Kidney capillary endothelial cell (primary cell): ENCODE measurements at regions not wholly inside any gene's neighbourhood (a gene's known extent, or its start where the extent isn't known, plus 50 kb on each side); places are given as distances from the start of the nearest gene placed in this dataset.

Experiments
- DNase-seq: peaks from one replicate; pipeline ENCODE4 v3.0.0-alpha.2; 2018; ENCODE audit warnings: low spot score

DNA sequence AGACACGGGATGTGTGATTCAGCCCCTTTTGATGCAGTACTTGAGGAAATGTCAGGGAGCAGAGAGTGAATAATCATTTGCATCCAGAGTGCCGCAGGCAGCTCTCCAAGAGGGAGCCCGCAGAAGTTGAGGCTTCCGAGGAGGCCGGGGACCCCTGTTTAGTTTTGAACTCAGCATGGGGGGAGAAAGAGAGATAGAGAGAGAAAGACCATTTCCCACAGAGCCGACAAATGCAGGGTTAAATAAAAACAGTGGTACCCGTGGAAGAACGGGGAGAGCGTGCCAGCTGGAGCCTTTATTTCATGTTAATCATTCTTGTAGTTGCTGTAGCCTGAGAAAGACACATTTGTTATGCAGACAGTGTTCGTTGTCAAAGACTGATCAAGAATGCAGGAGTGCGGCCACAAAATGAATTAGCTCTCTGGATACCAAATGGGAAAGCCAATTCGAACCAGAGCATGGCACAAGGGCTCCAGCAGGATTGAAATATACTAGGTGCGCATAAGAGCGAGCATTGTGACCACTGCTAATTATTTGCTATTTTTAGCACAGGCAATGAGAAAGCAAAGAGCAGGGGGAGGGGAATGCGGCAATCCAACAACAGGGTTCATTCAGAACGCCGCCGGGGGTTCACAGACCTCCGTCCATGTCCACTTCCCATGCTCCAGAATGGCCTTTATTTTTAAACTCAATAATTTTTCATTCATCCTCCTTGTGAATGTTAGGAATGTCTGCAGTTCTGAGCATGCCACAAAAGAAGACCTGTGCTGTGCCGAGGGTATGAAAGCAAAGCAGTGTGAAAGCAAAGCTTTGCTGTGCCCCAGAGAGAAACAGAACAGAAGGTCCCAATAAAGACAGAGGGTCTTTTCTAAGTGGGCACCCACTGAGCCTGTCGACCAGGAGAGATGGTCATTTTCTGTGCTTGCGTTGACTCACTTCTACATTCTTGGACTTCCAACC lies 243.9 kb upstream of the VCX3A start:
- no peak for DNase-seq

DNA sequence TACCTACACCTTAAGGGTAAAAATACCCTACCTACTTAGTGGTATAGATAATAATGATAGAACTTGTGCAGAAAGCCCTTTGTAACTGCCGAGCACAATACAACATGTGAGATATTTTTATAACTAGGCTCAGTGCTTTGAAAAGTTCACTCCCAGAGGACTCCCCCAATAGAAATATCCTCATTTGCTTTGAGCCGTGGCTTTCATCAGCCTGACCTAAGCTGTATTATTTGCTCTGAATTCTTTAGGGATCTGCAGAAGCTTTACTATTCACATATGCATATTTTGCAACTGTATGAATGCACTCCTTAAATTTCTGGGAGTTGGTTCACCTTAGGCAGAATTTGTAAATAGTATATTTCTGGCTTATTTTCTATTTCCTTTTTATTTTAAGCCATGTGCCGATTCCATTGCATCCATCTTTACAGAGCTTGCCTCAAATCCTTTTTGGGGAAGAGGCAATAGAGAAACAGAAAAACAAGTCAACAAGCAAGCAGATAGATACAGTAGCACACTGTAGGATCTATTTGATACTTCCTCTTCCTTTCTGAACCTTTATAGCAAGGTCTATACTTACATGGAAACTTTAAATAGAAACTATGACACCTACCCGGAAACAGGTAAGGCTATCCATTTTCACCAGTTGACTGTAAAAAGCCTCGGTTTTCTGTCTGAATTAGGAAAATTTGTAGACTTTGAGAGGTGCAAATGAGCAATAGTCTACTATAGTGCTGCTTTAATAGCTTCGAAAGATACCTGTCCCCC lies 242.5 kb upstream of the VCX3A start:
- DNase-seq, result no peak

DNA sequence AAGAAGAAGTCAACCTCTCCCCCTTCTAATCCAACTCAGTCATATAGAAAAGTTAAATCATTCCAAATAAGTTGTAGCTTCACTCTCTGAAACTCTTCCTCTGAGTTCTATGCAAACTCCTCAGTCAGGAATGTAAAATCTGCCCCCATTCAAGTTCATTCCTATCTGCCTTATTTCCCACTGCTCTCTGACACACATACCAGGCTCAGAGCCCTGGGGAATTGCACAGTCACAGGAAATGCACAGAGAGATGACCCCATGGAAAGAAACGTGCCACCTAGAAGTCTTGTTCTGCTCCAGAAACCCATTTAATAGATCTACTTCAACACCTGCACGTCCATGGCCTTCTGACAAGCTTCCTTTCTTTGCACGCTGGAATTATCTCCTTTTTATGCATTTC lies 236.0 kb upstream of the VCX3A start:
- no peak for DNase-seq

DNA sequence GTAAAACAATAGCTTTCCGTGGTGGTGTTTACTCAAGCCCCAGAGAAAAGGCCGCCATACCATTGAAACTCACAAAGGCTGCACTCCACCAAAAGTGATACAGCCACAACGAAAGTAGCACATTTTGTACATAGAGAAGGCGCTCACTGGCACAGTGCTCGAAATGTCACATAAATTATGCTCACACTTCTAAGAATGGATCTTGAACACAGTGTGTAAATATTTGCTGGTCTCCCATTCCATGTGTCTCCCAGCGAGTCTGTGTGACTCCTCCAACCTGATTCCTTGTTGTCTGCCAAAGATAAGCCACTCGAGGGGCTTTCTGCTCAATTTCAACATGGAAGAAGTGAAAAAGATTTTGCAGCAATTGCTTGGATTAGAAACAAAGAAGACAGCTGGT lies 234.0 kb upstream of the VCX3A start:
- DNase-seq, result no peak

DNA sequence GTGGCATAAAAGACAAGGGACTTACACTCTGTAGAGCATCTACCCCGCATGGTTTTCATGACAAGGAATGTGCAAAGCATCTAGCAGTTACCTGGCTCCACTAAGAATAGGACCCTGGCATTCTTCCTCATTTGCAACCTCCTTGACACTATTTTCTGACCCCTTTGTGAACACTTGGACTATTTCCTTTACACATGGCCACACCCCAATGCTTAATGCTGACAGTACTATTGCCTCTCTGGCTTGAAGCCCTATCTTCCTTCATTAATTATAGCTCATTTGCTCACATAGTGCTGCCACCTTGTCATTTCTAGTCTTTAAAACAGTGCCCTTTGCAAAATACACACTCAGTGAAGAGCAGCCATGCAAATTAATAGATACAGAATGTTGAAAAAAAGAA lies 226.3 kb upstream of the VCX3A start:
- no peak for DNase-seq

DNA sequence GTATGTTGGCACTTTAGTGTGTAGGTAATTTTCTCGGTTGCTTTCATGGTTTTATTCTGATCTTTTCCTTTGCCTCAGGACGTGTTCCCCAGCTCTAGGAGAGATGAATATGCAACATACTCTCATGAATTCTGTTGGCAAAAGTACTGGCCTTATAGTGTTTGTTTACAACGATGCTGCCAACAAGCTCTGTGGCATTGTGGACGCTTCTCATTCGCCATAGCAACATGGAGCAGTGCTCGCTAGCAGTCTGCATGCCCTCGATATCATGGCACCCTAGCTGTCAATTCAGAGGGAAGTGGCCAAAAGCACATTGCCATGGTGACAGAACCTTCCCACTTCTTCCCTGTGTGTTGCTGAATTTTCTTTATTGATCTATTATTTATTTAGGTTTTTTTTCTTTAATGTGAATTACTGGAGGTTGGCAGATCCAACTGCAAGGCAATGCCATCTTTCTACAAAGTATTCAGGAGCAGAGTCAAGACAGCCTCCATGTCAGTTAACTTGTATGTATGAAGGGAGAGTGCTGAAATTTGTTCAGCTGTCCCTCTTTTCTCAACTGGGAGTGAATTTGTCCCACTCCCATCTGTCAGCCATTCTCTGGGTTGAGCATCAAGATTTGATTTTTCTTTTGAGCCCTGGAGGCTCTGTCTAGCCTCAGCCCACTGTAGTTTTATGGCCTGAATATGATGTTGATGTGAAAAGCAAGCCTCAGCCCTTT lies 224.9 kb upstream of the VCX3A start:
- no peak for DNase-seq

DNA sequence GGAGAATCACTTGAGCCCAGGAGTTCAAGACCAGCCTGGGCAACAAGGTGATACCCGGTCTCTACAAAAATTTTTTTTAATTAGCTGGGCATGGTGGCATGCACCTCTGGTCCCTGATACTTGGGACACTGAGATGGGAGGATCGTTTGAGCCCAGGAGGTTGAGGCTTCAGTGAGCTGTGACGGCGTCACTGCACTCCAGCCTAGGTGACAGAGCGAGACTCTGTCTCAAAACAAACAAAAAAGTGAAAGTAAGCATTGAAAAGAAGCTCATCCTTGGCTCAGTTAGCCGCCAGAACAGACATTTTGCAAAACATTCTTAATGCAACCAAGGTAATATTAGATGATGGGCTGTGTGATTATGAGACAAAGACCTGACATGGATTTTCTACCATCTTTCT lies 223.3 kb upstream of the VCX3A start:
- DNase-seq, result no peak

DNA sequence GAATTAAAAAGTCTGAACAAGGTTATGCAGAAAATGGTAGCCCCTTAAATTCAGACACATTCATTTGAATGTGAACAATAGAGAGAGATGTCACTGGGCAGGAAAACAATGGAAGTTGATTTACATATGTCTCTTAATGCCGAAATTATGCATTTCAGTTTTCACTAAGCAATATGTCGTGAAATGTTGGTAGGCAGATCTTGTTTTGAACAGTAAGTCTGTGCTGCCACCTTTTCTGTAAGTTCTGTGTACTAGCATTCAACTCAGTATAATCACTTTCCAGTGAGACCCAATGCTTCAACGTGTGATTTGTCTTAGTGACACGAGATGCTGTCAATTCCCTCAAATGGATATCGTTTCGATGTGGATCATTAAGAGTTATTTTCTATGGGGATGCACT lies 222.7 kb upstream of the VCX3A start:
- no peak for DNase-seq

DNA sequence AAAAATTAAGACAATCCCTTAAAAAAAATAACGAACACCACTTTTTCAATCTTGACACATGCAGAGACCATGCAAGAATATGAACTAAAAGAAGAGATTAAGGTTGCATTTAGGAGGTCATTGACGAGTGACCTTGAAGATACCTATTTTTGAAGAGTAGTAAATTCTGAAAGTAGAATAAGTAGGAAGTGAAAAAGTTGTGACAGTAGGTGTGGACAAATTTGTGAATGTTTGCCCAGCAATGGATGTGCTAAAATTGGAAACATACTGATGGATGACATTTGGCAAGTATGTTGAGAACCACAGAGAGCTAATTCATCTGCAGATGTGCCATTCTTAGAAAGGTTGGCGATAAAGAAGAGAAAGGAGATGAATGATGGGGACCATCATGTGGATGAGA lies 213.7 kb upstream of the VCX3A start:
- no peak for DNase-seq

DNA sequence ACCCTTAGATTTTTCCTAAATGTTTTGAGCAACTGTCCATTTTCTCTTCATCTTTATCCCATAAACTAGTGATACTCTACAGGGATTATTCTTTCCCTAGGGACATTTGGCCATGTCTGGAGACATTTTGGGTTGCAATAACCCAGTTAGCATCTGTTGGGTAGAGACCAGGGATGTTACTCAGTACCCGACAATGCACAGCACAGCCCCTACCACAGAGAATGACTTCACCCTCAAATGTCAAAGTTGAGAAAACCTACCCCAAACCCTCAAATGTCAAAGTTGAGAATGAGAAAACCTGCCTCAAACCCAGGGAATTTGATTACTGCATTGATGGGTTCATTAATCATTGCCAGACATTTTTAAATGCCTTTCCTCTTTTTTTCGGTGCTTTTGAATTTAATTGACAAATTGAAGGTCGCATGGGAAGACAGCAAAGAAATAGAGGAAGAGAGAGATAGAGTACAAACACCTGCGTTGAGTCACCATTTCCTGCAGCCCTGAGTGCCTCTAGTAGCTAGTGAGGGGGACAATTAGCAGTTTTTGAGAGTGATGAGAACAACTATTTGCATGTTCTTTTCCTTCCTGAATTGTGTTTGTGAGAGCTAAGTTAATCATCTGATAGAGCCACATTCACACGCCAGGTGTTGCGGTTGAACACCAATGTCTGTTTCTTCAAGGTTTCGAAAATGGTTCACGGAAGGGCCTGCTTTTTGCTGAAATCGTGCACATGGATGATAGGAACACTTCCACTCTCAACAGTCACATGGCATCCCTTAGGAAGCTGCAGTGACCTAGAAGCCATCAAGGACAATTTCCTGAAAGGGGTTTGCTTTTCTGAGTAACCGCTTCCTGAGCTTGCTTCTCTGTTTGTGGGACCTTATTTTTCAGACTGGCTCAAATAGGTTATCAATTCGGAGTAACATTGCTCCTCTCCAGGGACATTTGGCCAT lies 203.9 kb upstream of the VCX3A start:
- DNase-seq, result no peak

DNA sequence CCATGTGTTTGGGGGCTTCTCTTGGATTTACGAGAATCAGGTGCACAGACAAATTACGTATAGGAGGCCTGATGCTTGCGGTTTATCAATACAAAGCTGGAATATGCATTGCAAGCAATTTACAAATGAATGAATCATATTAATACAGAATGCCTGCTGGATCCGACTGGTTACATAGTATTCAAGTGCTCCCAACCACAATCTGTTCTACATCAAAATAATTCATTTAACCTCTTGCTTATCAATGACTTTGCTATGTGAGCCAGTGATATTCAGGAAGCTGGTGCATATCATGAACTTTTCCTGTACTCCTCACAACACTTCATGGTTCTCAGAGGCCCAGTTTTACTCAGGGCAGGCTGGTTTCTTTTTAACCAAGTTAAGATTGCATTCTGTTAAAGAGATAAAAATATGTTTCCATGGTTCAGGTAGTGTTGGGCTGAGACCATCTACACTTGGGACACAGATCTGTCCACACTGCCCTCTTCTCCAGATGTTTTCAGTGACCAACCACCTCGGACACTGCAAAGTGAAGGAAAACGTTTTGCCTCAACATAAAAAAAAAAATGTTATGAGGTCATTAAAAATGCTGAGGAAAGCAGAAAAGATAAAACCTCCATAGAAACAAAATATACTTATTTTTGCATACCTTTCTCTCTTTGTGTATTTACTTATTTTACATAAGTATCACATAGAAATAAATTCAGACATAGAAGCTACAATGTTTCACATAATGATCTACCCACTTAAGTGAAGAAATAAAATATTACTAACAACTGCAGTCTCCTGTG lies 200.1 kb upstream of the VCX3A start:
- no peak for DNase-seq

DNA sequence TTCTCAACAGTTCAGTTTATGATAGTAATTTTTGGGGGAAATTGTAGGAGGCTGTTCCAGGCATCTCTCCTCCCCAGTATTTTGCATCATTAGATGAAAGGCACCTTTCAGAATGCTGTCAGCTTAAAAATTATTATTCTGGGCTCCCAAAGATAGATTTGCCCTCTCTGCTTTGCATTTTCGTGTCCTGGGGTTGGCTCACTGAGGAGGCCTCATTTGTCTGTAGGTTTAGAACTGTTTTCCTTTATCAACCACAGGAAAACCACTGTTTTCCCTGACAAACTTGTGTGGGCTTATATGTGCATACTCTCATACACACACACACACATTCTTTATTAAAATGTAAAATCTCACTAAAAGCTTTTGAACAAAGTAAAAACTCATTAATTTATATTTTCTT lies 197.2 kb upstream of the VCX3A start:
- no peak for DNase-seq

DNA sequence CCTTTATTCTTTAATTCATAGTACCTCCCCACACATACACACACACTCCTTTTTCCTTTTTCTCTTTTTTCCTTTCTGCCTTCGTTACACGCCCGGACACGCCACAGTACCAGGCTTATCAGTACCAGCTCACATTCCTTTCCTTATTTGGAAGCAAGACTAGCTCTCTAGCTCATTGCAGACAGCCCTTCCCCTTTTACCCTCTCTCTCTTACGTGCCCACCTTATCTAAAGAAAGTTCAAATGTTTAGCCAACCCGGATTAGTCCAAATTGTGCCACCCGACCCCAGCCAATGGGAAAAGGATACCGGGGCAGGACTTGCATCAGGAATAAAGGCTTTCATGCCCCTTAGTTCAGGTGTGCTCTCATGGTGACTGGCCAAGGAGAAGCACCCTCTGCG lies 194.7 kb upstream of the VCX3A start:
- no peak for DNase-seq

DNA sequence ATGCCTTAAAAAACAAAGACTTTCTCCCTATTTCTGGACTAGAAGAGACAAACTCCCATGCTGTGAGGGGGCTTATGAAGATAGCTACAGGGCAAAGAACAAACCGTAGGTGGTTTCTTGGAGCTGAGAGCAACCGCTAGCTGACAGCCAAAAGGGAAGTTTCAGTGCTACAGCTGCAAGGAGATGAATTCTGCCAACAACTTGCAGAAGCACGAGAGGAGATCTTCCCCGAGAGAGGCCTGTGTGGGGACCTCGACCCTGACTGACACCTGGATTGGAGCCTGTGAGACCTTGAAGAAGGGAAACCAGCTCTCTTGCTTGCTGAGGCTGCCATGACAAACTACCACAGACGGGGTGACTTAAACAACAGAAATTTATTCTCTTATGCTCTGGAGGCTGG lies 183.8 kb upstream of the VCX3A start:
- DNase-seq, result no peak

DNA sequence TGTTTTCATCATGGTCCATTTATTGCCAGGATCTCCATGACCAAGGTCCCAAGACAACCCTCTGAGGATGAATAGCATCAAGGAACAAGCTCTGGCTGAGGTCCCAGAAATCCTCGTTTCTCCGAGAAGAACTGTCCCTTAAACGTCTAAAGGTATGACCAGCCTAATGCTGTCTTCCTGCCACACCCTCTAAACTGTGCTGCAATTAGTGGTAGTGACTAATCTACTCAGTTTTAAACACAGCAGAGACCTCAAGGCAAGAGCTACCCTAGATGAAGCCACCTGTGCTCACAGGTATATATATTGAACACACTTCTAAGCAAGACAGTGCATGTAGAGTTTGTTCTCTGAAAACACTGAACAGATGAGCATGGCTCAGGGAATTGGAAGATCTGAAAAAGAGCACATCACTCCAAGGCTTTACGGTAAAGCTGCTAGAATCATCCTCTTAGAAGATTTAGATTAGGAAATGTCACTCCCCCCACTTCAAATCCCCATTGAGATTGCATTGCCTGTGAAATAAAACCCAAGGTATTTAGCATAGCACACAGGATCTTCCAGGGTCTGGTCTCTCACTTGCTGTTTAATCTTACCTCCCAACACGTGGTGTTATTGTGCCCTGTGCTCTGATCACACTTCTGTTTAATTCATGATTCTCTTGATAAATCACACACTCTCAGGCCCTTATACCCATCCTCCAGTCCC lies 173.9 kb upstream of the VCX3A start:
- DNase-seq, result no peak

DNA sequence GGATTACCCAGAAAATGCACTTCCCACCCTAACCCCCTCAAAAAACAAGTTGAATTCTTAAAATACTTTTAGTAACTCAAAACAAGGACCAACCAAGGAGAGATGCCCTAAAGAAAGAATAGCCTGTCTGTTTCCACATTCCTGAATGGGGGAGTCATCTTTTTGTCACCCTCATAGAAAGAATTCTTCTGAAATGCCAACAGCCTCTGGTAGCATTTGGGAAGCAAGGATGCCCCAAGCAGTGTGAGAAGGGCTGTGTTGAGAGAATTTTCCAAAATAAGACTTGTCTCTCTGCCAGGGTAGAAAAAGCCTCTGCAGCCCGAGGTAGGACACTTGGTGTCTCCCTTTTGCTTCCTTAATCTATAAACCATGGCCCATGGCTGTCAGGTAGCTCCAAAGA lies 173.1 kb upstream of the VCX3A start:
- no peak for DNase-seq

DNA sequence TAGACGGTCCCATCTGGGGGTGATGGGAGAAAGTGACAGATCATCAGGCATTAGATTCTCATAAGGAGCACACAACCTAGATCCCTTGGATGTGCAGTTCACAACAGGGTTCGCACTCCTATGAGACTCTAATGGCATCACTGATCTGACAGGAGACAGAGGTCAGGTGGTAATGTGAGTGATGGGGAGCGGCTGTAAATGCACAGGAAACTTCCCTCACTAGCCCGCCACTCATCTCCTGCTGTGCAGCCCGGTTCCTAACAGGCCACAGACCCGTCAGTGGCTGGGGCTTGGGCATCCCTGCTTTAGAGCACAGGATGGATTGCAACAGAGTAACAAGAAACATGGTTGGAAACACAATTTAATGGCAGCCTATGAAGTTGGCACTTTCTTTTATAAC lies 172.6 kb upstream of the VCX3A start:
- no peak for DNase-seq

DNA sequence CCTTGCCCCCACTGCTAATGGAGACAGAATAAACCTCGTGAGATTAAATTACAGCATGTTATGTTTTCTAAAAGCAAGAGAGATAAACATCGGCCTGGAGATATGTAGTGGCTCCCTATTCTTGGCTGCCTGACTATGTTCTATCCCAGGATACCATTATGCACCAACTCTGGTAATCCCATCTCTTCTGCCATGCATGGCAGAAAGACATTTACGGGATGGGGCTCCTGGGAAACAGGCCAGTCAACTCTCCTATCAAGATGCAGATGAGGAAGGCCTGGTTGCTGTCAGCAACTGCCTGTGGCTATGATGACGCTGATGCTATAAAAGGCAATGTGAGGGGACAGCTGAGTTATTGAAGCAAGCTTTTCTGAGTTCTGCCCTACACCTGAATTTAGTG lies 166.2 kb upstream of the VCX3A start:
- DNase-seq, result no peak

DNA sequence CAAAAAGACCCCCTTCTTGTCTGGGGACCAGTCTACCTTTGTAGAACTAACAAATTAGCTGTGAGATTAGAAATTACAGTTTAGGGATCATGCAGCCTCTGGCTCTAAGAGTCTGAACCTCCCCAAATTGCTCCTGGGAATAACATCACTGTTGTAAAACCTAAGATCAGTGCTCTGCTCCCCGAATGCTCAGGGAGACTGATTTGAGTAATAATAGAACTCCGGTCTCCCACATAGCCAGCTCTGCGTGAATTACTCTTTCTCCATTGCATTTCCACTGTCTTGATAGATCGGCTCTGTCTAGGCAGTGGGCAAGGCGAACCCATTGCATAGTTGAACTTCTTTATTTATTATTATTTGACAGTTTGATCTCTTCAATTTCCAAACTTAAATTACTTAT lies 160.8 kb upstream of the VCX3A start:
- DNase-seq, result no peak

DNA sequence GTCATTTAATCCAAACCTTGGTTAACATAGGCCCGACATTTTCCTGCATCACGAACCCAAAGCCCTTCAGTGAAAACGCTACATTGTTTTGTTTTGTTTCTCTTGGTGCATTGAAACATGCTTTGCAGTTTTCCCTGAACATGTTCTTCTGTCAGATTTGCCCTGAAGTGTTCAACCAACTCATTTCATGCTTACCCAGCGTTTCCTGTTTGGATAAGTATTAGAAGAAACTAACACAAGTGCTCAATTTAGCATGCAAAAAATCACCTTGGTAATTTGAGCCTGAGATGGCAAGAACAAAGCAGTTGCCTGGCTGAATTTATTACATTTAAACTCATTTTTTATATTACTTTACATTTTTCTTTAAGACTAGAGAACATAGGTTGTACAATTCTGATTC lies 160.1 kb upstream of the VCX3A start:
- no peak for DNase-seq
